SK-N-SH (cell line): ENCODE measurements at regions not wholly inside any gene's neighbourhood (a gene's known extent, or its start where the extent isn't known, plus 50 kb on each side); places are given as distances from the start of the nearest gene placed in this dataset.

Experiments used
- CTCF ChIA-PET: fragments of 300-600, 350-600 bp; formaldehyde crosslinking; extraction: SDS; loops from one replicate; lab custom pipeline; 2021; lab: Yijun Ruan, JAX
- POLR2A ChIA-PET: fragments of 350-600 bp; sonication (Branson Sonifier 250); formaldehyde crosslinking; extraction: SDS; loops from one replicate; lab custom pipeline; 2020; ENCODE audit warnings: antibody characterized with exemption, inconsistent platforms; lab: Yijun Ruan, JAX
- DNase-seq: peaks from one replicate; pipeline ENCODE4 v3.0.0; 2012
- H2AFZ ChIP-seq: fragments of 200-600 bp; sonication (generic); 2 replicates; pipeline ENCODE4 v1.8.1; 2016; ENCODE audit warnings: antibody characterized with exemption, mild to moderate bottlenecking, low read depth
- H3F3A ChIP-seq: fragments of 200-600 bp; sonication (generic); replicated peaks from 2 replicates; pipeline ENCODE3; 2016; ENCODE audit warnings: antibody characterized with exemption, mild to moderate bottlenecking; ENCODE audit not compliant: insufficient read depth
- H3K27ac ChIP-seq, 2 experiments: fragments of 200-500 bp in 1 of 2; fragments of 200-600 bp in 1 of 2; sonication (Bioruptor generic) in 1 of 2; sonication (generic), shearing (Covaris generic) in 1 of 2; 2 replicates each; pipeline versions ENCODE4 v1.5.1 to v1.6.1; 2014 to 2016; ENCODE audit warnings: low read depth in 2 of 2, inconsistent platforms in 1 of 2, low read length in 1 of 2, mild to moderate bottlenecking in 1 of 2, mixed read lengths in 1 of 2
- H3K27me3 ChIP-seq: fragments of 200-600 bp; sonication (generic), shearing (Covaris generic); 2 replicates; pipeline ENCODE4 v1.6.1; 2016; ENCODE audit warnings: mixed run types; ENCODE audit not compliant: insufficient read depth
- H3K36me3 ChIP-seq, 2 experiments: fragments of 200-500 bp in 1 of 2; fragments of 200-600 bp in 1 of 2; sonication (Bioruptor generic) in 1 of 2; sonication (generic) in 1 of 2; replicated peaks in 1 of 2; 2 replicates each; pipeline versions ENCODE3 to v1.5.1; 2014 to 2016; ENCODE audit warnings: low read length in 1 of 2, mild to moderate bottlenecking in 1 of 2; ENCODE audit not compliant: insufficient read depth in 2 of 2, control insufficient read depth in 1 of 2
- H3K4me1 ChIP-seq, 2 experiments: fragments of 200-500 bp in 1 of 2; fragments of 200-600 bp in 1 of 2; sonication (Bioruptor generic) in 1 of 2; sonication (generic), shearing (Covaris generic) in 1 of 2; 2 replicates each; pipeline versions ENCODE4 v1.5.1 to v1.6.1; 2014 to 2016; ENCODE audit warnings: low read depth in 1 of 2, low read length in 1 of 2, mixed run types in 1 of 2; ENCODE audit not compliant: insufficient read depth in 2 of 2, control insufficient read depth in 1 of 2
- H3K4me2 ChIP-seq: fragments of 200-600 bp; sonication (generic), shearing (Covaris generic); 2 replicates; pipeline ENCODE4 v1.6.1; 2017; ENCODE audit warnings: mixed run types
- H3K4me3 ChIP-seq, 2 experiments: fragments of 200-500 bp in 1 of 2; fragments of 200-600 bp in 1 of 2; sonication (Bioruptor generic) in 1 of 2; sonication (generic), shearing (Covaris generic) in 1 of 2; 2 replicates each; pipeline versions ENCODE4 v1.5.1 to v1.8.1; 2014 to 2016; ENCODE audit warnings: low read depth in 2 of 2, inconsistent platforms in 1 of 2, low read length in 1 of 2, mild to moderate bottlenecking in 1 of 2, mixed read lengths in 1 of 2, moderate library complexity in 1 of 2
- H3K79me2 ChIP-seq: fragments of 200-600 bp; sonication (generic); 2 replicates; pipeline ENCODE4 v1.8.1; 2017; ENCODE audit warnings: mild to moderate bottlenecking; ENCODE audit not compliant: insufficient read depth
- H3K9ac ChIP-seq: fragments of 200-600 bp; sonication (generic); 2 replicates; pipeline ENCODE4 v1.6.1; 2017; ENCODE audit warnings: mixed run types
- H3K9me2 ChIP-seq: fragments of 200-600 bp; sonication (generic); 2 replicates; pipeline ENCODE4 v1.6.1; 2017; ENCODE audit warnings: mixed run types
- H3K9me3 ChIP-seq: fragments of 200-600 bp; sonication (generic); 2 replicates; pipeline ENCODE4 v1.6.1; 2017; ENCODE audit warnings: mixed run types, mild to moderate bottlenecking, moderate library complexity
- H4K20me1 ChIP-seq: fragments of 200-600 bp; sonication (generic); 2 replicates; pipeline ENCODE4 v1.6.1; 2017; ENCODE audit warnings: mild to moderate bottlenecking, mixed run types; ENCODE audit not compliant: insufficient read depth
- CHD2 ChIP-seq: fragments of 150-350 bp; IDR thresholded peaks from 2 replicates; pipeline ENCODE4 v1.6.1; 2018; ENCODE audit warnings: low read length; ENCODE audit not compliant: partially characterized antibody
- EP300 ChIP-seq, 2 experiments: IDR thresholded peaks; 2 replicates each; pipeline versions ENCODE4 v1.4.0 to v1.6.1; 2012; ENCODE audit warnings: borderline replicate concordance in 1 of 2, low read depth in 1 of 2, low read length in 1 of 2
- FOSL2 ChIP-seq: IDR thresholded peaks from 2 replicates; pipeline ENCODE4 v1.4.0; 2012; ENCODE audit warnings: low read depth, mild to moderate bottlenecking, moderate library complexity, borderline replicate concordance
- FOXM1 ChIP-seq: IDR thresholded peaks from 2 replicates; pipeline ENCODE4 v1.4.0; 2012; ENCODE audit warnings: low read depth, mild to moderate bottlenecking
- GATA2 ChIP-seq: sonication (generic); formaldehyde crosslinking; IDR thresholded peaks from 2 replicates; pipeline ENCODE4 v1.5.0; 2020; ENCODE audit warnings: mild to moderate bottlenecking, missing genetic modification reagents
- JUND ChIP-seq: IDR thresholded peaks from 2 replicates; pipeline ENCODE4 v1.4.0; 2012
- MEF2A ChIP-seq: IDR thresholded peaks from 2 replicates; pipeline ENCODE4 v1.4.0; 2012; ENCODE audit warnings: low read depth, borderline replicate concordance
- MXI1 ChIP-seq: IDR thresholded peaks from 2 replicates; pipeline ENCODE4 v1.6.1; 2012; ENCODE audit warnings: mild to moderate bottlenecking, low read depth, low read length, improper control_type of control experiment
- RAD21 ChIP-seq: IDR thresholded peaks from 2 replicates; pipeline ENCODE4 v1.6.1; 2012; ENCODE audit warnings: mild to moderate bottlenecking, low read length
- RFX5 ChIP-seq: IDR thresholded peaks from 2 replicates; pipeline ENCODE4 v1.6.1; 2012; ENCODE audit warnings: mild to moderate bottlenecking, improper control_type of control experiment, low read length
- TEAD4 ChIP-seq: IDR thresholded peaks from 2 replicates; pipeline ENCODE4 v1.4.0; 2012; ENCODE audit warnings: mild to moderate bottlenecking, borderline replicate concordance; ENCODE audit not compliant: insufficient read depth
- YY1 ChIP-seq: IDR thresholded peaks from 2 replicates; pipeline ENCODE4 v1.4.0; 2012; ENCODE audit warnings: low read depth, mild to moderate bottlenecking
- WGBS: methylation state at CpG from one replicate; pipeline ENCODE4 v1.1.6; 2017; ENCODE audit warnings: low lambda C conversion rate; 5-methylcytosine and 5-hydroxymethylcytosine counted together
- TF ChIP-seq, protein P1 (sequence below): fragments of 150-350 bp; IDR thresholded peaks from 2 replicates; pipeline ENCODE4 v1.6.1; 2016; ENCODE audit warnings: mild to moderate bottlenecking, low read depth, low read length
- TF ChIP-seq, protein P2 (sequence below): IDR thresholded peaks from 2 replicates; pipeline ENCODE4 v1.4.0; 2012; ENCODE audit warnings: low read depth
- TF ChIP-seq, protein P3 (sequence below): fragments of 200-600 bp; sonication (generic); IDR thresholded peaks from 2 replicates; pipeline ENCODE4 v1.6.1; 2017; ENCODE audit warnings: antibody characterized with exemption, mild to moderate bottlenecking, moderate library complexity
- TF ChIP-seq, protein P4 (sequence below): IDR thresholded peaks from 2 replicates; pipeline ENCODE4 v1.4.0; 2012; ENCODE audit warnings: low read depth, borderline replicate concordance

DNA sequence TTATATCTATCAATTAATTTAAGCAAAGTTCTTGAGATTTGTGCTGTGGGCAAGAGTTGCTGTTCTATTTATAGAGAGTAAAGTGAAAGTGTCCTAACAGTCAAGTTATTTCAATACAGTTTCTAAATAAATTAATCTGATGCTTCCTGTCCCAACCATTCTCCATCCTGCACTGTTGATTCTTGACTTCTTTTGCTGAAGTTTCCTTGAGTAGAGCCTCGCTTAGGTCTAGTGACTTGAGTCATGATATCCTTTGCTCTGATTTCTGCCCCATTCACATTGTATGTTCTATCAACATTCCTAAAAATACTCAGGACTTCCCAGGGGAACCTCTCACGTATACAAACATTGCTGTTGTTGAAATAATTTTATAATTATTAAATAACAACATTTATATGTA is 498.4 kb upstream of the ALCAM start:
- Histone ChIP-seq H3K4me1 (no peaks in the 10 kb centered on the region; a peak in 1 of 4 replicates), H3K36me3 (no peaks in the 10 kb centered on the region), H3K9me2 (no peaks in the 10 kb centered on the region), H3F3A (no peaks in the 10 kb centered on the region), H3K4me2 (no peak overlapping the region), H3K9me3 (no peaks in the 10 kb centered on the region), H3K79me2 (no peaks in the 10 kb centered on the region), H3K27me3 (no peaks in the 10 kb centered on the region), H4K20me1 (no peaks in the 10 kb centered on the region), H3K9ac (no peak overlapping the region), H3K4me3 (no peak overlapping the region), H3K27ac (no peak overlapping the region), H2AFZ (no peak overlapping the region)
- 77% methylated on average over 2 of the region's 2 CpGs for WGBS
- TF ChIP-seq RAD21 (no peak), FOXM1 (no peak), JUND (no peak), RFX5 (no peak), CHD2 (no peak), FOSL2 (no peak), YY1 (no peak), GATA2 (CRISPR knock-in tag) (no peak), EP300 (IDR thresholded peaks at IDR 0.05; ENCODE audit: borderline replicate concordance in 1 of 2, low read depth in 1 of 2, low read length in 1 of 2) (no peak), MEF2A (no peak), TEAD4 (no peak), MXI1 (no peak)
- TF ChIP-seq, protein P1, sequence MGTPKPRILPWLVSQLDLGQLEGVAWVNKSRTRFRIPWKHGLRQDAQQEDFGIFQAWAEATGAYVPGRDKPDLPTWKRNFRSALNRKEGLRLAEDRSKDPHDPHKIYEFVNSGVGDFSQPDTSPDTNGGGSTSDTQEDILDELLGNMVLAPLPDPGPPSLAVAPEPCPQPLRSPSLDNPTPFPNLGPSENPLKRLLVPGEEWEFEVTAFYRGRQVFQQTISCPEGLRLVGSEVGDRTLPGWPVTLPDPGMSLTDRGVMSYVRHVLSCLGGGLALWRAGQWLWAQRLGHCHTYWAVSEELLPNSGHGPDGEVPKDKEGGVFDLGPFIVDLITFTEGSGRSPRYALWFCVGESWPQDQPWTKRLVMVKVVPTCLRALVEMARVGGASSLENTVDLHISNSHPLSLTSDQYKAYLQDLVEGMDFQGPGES: no peak
- TF ChIP-seq, protein P2, sequence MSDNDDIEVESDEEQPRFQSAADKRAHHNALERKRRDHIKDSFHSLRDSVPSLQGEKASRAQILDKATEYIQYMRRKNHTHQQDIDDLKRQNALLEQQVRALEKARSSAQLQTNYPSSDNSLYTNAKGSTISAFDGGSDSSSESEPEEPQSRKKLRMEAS: no peak
- TF ChIP-seq, protein P3, sequence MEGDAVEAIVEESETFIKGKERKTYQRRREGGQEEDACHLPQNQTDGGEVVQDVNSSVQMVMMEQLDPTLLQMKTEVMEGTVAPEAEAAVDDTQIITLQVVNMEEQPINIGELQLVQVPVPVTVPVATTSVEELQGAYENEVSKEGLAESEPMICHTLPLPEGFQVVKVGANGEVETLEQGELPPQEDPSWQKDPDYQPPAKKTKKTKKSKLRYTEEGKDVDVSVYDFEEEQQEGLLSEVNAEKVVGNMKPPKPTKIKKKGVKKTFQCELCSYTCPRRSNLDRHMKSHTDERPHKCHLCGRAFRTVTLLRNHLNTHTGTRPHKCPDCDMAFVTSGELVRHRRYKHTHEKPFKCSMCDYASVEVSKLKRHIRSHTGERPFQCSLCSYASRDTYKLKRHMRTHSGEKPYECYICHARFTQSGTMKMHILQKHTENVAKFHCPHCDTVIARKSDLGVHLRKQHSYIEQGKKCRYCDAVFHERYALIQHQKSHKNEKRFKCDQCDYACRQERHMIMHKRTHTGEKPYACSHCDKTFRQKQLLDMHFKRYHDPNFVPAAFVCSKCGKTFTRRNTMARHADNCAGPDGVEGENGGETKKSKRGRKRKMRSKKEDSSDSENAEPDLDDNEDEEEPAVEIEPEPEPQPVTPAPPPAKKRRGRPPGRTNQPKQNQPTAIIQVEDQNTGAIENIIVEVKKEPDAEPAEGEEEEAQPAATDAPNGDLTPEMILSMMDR: no peak
- TF ChIP-seq, protein P4, sequence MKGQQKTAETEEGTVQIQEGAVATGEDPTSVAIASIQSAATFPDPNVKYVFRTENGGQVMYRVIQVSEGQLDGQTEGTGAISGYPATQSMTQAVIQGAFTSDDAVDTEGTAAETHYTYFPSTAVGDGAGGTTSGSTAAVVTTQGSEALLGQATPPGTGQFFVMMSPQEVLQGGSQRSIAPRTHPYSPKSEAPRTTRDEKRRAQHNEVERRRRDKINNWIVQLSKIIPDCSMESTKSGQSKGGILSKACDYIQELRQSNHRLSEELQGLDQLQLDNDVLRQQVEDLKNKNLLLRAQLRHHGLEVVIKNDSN: no peak
- DNase-seq: no peak
- ChIA-PET CTCF (no interaction called here), POLR2A (no interaction called here)
